ENCODE measurements at regions not wholly inside any gene's neighbourhood (a gene's known extent, or its start where the extent isn't known, plus 50 kb on each side); places are given as distances from the start of the nearest gene placed in this dataset.

- TF ChIP-seq EZH2 (IDR thresholded peaks at IDR 0.05; ENCODE audit: borderline replicate concordance) (no peak), EZH2phosphoT487 (IDR thresholded peaks at IDR 0.05; ENCODE audit: low read depth, severe bottlenecking, unreplicated experiment) (no peak)
- H3K4me1 ChIP-seq (ENCODE audit: insufficient read depth), result no peaks in the 10 kb centered on the region
- H3K9me3 ChIP-seq (ENCODE audit: low read depth), result no peaks in the 10 kb centered on the region
- H3K4me2 ChIP-seq, result no peak overlapping the region
- no peak overlapping the region for H2AFZ ChIP-seq
- no peak overlapping the region for H3K27ac ChIP-seq
- H4K20me1 ChIP-seq (ENCODE audit: insufficient read depth, poor library complexity, severe bottlenecking), result no peaks in the 10 kb centered on the region
- H3K9me2 ChIP-seq (replicated peaks; ENCODE audit: insufficient read depth), result no peaks in the 10 kb centered on the region
- no peaks in the 10 kb centered on the region for H3K27me3 ChIP-seq
- H3K4me3 ChIP-seq, result no peak overlapping the region
- H3K36me3 ChIP-seq (replicated peaks; ENCODE audit: insufficient read depth, low read depth), result no peaks in the 10 kb centered on the region
- no peaks in the 10 kb centered on the region for H3K79me2 ChIP-seq
- no peak for DNase-seq (ENCODE audit: low spot score)
- 75% methylated on average over 7 of the region's 7 CpGs for WGBS (ENCODE audit: low lambda C conversion rate, missing lambda C conversion rate)
Measured at GRCh38 chr15:97750060-97750459, 210.4 kb upstream of the ARRDC4 start.

- H2AFZ ChIP-seq, result no peak overlapping the region
- no peak overlapping the region for H3K4me2 ChIP-seq
- no peaks in the 10 kb centered on the region for H3K4me1 ChIP-seq (ENCODE audit: insufficient read depth)
- WGBS (ENCODE audit: low lambda C conversion rate, missing lambda C conversion rate), result 94% methylated on average over 1 of the region's 1 CpG
- H3K9me2 ChIP-seq (replicated peaks; ENCODE audit: insufficient read depth), result no peaks in the 10 kb centered on the region
- TF ChIP-seq EZH2 (IDR thresholded peaks at IDR 0.05; ENCODE audit: borderline replicate concordance) (no peak), EZH2phosphoT487 (IDR thresholded peaks at IDR 0.05; ENCODE audit: low read depth, severe bottlenecking, unreplicated experiment) (no peak), CTCF (IDR thresholded peaks at IDR 0.05; ENCODE audit: poor library complexity) (no peak)
- H3K4me3 ChIP-seq, result no peak overlapping the region
- H3K27me3 ChIP-seq, result peaks cover 12% of the 10 kb centered on the region
- H3K27ac ChIP-seq, result no peak overlapping the region
- H4K20me1 ChIP-seq (ENCODE audit: insufficient read depth, poor library complexity, severe bottlenecking), result no peaks in the 10 kb centered on the region
- H3K36me3 ChIP-seq (replicated peaks; ENCODE audit: insufficient read depth, low read depth), result no peaks in the 10 kb centered on the region
- H3K79me2 ChIP-seq, result no peaks in the 10 kb centered on the region
- no peaks in the 10 kb centered on the region for H3K9me3 ChIP-seq (ENCODE audit: low read depth)
- no peak for DNase-seq (ENCODE audit: low spot score)
Measured at GRCh38 chr15:97755726-97756125, 204.8 kb upstream of the ARRDC4 start.

- Histone ChIP-seq H3K4me2 (no peak overlapping the region), H3K79me2 (no peaks in the 10 kb centered on the region), H3K9me3 (ENCODE audit: low read depth) (no peaks in the 10 kb centered on the region), H3K27me3 (peaks cover 12% of the 10 kb centered on the region), H3K27ac (no peak overlapping the region), H3K4me3 (no peak overlapping the region), H2AFZ (no peak overlapping the region), H3K4me1 (ENCODE audit: insufficient read depth) (no peaks in the 10 kb centered on the region), H3K36me3 (replicated peaks; ENCODE audit: insufficient read depth, low read depth) (no peaks in the 10 kb centered on the region), H3K9me2 (replicated peaks; ENCODE audit: insufficient read depth) (no peaks in the 10 kb centered on the region), H4K20me1 (ENCODE audit: insufficient read depth, poor library complexity, severe bottlenecking) (no peaks in the 10 kb centered on the region)
- DNase-seq (ENCODE audit: low spot score), result no peak
- 74% methylated on average over 3 of the region's 3 CpGs for WGBS (ENCODE audit: low lambda C conversion rate, missing lambda C conversion rate)
- TF ChIP-seq CTCF (IDR thresholded peaks at IDR 0.05; ENCODE audit: poor library complexity), result no peak
- TF ChIP-seq EZH2phosphoT487 (IDR thresholded peaks at IDR 0.05; ENCODE audit: low read depth, severe bottlenecking, unreplicated experiment), result no peak
- TF ChIP-seq EZH2 (IDR thresholded peaks at IDR 0.05; ENCODE audit: borderline replicate concordance), result no peak
Measured at GRCh38 chr15:97759363-97759762, 201.1 kb upstream of the ARRDC4 start.

GRCh38 chr15:97761110-97761509 lies 199.4 kb upstream of the ARRDC4 start:
- WGBS (ENCODE audit: low lambda C conversion rate, missing lambda C conversion rate), result 65% methylated on average over 5 of the region's 5 CpGs
- TF ChIP-seq CTCF (IDR thresholded peaks at IDR 0.05; ENCODE audit: poor library complexity), result no peak
- TF ChIP-seq EZH2 (IDR thresholded peaks at IDR 0.05; ENCODE audit: borderline replicate concordance), result no peak
- TF ChIP-seq EZH2phosphoT487 (IDR thresholded peaks at IDR 0.05; ENCODE audit: low read depth, severe bottlenecking, unreplicated experiment), result no peak
- H3K4me3 ChIP-seq, result no peak overlapping the region
- no peaks in the 10 kb centered on the region for H4K20me1 ChIP-seq (ENCODE audit: insufficient read depth, poor library complexity, severe bottlenecking)
- H3K36me3 ChIP-seq (replicated peaks; ENCODE audit: insufficient read depth, low read depth), result no peaks in the 10 kb centered on the region
- no peak overlapping the region for H3K4me2 ChIP-seq
- H3K27ac ChIP-seq, result no peak overlapping the region
- H2AFZ ChIP-seq, result no peak overlapping the region
- H3K9me2 ChIP-seq (replicated peaks; ENCODE audit: insufficient read depth), result no peaks in the 10 kb centered on the region
- no peak for DNase-seq (ENCODE audit: low spot score)
- no peaks in the 10 kb centered on the region for H3K79me2 ChIP-seq
- H3K9me3 ChIP-seq (ENCODE audit: low read depth), result no peaks in the 10 kb centered on the region
- H3K27me3 ChIP-seq, result peaks cover 12% of the 10 kb centered on the region
- no peaks in the 10 kb centered on the region for H3K4me1 ChIP-seq (ENCODE audit: insufficient read depth)
